HFFc6 (cell line): ENCODE measurements at regions not wholly inside any gene's neighbourhood (a gene's known extent, or its start where the extent isn't known, plus 50 kb on each side); places are given as distances from the start of the nearest gene placed in this dataset.
"Not testable (repeated sequence)": the region's sequence is repeated elsewhere in the genome, so short reads cannot be mapped to it uniquely, and the experiment has no call there.

Source experiments
- DNase-seq: peaks from one replicate; pipeline ENCODE4 v3.0.0-alpha.2; 2018
- H3K27ac Mint-ChIP-seq: 2 replicates; pipeline ENCODE4 v1.8.0; 2020; ENCODE audit warnings: mild to moderate bottlenecking, mixed read lengths
- H3K27me3 Mint-ChIP-seq: 2 replicates; pipeline ENCODE4 v1.8.0; 2021; ENCODE audit warnings: mild to moderate bottlenecking, moderate library complexity, mixed read lengths; ENCODE audit not compliant: insufficient read depth
- H3K36me3 Mint-ChIP-seq: 2 replicates; pipeline ENCODE4 v1.8.0; 2021; ENCODE audit warnings: low read depth, mixed read lengths
- H3K4me1 Mint-ChIP-seq: 2 replicates; pipeline ENCODE4 v1.8.0; 2020; ENCODE audit warnings: low read depth, mixed read lengths
- H3K4me3 Mint-ChIP-seq: 2 replicates; pipeline ENCODE4 v1.8.0; 2020; ENCODE audit warnings: mild to moderate bottlenecking, moderate library complexity, mixed read lengths
- H3K9me3 Mint-ChIP-seq: 2 replicates; pipeline ENCODE4 v1.8.0; 2020; ENCODE audit warnings: mild to moderate bottlenecking, mixed read lengths
- TF ChIP-seq, protein P1 (sequence below): fragments of 200-600 bp; sonication (generic); IDR thresholded peaks from 2 replicates; pipeline ENCODE4 v1.5.0; 2021; ENCODE audit warnings: antibody characterized with exemption, mild to moderate bottlenecking

DNA sequence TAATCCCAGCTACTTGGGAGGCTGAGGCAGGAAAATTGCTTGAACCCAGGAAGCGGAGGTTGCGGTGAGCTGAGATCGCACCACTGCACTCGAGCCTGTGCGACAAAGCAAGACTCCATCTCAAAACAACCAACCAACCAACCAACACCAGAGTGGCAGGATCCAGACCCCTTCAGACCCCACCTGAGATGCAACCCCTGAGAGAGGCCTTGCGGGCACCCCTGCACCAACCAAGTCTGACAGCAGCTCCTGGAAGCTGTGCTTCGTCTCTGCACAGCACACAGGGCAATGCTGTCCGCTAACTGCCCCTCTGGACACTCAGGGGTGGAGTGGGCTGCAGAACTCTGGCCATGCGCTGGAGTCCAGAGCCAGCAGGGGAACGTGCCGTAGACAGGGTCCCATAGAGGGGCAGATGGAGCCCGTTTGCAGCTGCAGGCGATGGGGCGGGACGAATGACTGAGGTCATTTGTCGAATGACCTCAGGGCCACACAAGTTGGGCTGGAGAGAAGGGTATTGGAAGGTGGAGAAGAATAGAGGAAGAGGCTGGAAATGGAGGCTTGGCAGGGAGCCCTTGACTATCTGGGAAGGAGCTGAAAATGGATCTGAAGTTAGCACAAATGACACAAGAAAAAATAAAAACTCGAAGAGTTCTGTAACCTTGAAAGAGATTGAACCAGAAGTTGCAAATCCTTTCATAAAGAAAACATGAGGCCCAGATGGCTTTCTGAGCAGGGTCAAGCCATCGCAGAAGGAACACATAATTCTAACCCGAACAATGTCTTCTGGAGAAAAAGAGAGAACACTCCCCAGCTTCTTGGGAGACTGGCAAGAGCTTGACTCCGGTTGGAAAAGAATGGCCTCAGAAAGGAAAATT is 199.7 kb downstream of the CTTN start:
- Mint-ChIP-seq H3K4me1 (no peaks in the 10 kb centered on the region), H3K27me3 (peaks cover 9% of the 10 kb centered on the region; the same call in 1 of the 2 replicates), H3K4me3 (no peak overlapping the region), H3K36me3 (peaks cover 3% of the 10 kb centered on the region; the same call in 1 of the 2 replicates), H3K27ac (no peak overlapping the region), H3K9me3 (peaks cover 40% of the 10 kb centered on the region)
- TF ChIP-seq, protein P1, sequence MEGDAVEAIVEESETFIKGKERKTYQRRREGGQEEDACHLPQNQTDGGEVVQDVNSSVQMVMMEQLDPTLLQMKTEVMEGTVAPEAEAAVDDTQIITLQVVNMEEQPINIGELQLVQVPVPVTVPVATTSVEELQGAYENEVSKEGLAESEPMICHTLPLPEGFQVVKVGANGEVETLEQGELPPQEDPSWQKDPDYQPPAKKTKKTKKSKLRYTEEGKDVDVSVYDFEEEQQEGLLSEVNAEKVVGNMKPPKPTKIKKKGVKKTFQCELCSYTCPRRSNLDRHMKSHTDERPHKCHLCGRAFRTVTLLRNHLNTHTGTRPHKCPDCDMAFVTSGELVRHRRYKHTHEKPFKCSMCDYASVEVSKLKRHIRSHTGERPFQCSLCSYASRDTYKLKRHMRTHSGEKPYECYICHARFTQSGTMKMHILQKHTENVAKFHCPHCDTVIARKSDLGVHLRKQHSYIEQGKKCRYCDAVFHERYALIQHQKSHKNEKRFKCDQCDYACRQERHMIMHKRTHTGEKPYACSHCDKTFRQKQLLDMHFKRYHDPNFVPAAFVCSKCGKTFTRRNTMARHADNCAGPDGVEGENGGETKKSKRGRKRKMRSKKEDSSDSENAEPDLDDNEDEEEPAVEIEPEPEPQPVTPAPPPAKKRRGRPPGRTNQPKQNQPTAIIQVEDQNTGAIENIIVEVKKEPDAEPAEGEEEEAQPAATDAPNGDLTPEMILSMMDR, result no peak
- DNase-seq, result no peak

DNA sequence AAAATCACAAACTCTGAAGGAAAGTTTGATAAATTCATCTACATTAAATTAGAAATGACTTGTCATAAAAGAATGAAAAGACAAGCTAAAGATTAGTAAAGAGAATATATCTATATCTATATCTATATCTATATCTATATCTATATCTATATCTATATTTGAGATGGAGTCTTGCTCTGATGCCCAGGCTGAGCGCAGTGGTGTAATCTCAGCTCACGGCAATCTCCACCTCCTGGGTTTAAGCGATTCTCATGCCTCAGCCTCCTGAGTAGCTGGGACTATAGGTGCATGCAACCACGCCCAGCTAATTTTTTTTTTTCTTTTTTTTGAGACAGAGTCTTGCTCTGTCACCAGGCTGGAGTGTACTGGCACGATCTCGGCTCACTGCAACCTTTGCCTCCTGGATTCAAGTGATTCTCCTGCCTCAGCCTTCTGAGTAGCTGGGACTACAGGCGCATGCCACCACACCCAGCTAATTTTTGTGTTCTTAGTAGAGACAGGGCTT is 202.6 kb downstream of the CTTN start:
- not testable (repeated sequence) for H3K4me1 Mint-ChIP-seq, H3K27ac Mint-ChIP-seq, H3K27me3 Mint-ChIP-seq, H3K36me3 Mint-ChIP-seq, H3K4me3 Mint-ChIP-seq, DNase-seq
- H3K9me3 Mint-ChIP-seq, result peaks cover 20% of the 10 kb centered on the region; the same call in 1 of the 2 replicates

DNA sequence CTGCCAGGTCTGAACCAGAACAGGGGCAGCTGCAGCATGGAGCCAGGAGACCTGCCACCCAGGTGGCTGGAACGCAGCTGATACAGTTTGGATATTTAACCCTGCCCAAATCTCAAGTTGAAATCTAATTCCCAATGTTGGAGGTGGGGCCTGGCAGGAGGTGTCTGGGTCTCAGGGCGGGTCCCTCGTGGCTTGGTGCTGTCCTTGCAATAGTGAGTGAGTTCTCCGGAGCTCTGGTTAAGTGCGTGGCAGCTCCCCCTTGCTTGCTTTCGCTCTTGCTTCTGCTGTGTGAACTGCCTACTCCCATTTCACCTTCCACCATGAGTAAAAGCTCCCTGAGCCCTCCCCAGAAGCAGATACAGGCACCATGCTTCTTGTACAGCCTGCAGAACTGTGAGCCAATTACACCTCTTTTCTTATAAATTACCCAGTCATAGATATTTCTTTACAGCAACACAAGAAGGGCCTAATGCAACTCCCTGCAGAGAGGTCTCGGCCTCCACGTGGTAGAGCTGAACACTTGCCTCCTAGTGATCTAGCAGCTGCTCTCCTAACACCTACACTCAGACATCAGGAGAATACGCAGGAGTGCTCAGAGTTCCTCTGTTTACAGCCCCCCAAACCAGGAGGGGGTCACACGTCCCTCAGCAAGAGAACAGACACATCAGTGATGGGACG is 203.7 kb downstream of the CTTN start:
- Mint-ChIP-seq H3K27me3 (peaks cover 7% of the 10 kb centered on the region), H3K4me1 (no peaks in the 10 kb centered on the region)

DNA sequence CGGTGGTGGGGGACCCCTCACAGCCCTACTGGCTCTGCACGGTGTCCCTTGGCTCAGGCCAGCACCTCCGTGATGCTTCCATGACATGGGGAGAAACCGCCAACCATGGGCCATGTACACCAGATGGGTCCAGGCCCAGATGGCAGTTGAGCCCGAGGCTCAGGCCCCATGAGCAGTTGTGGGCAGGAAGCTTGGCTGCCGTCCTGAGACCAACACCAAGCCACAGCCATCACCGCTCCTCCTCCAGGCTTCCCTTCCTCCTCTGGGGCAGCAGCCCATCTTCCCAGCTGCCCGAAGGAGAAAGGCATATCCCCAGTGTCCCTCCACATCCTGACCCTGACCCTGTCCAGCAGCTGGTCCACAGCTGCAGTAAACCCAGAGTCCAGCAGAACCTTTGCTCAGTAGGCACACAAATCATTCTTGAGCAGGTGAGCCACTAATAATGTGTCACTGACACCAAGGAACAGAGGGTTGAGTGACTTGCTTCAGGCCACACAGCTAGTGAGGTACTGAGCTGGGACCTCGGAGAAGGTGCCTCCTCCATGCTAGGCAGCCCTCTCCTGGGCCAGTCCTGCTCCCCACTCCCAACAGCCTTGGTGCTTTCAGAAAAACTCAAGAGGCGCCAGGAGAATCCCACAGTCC is 204.9 kb downstream of the CTTN start:
- Mint-ChIP-seq H3K27ac (no peak overlapping the region), H3K4me3 (no peak overlapping the region), H3K27me3 (peaks cover 10% of the 10 kb centered on the region), H3K9me3 (peaks cover 13% of the 10 kb centered on the region; the same call in 1 of the 2 replicates), H3K36me3 (no peaks in the 10 kb centered on the region), H3K4me1 (no peaks in the 10 kb centered on the region)
- DNase-seq, result no peak
- TF ChIP-seq, protein P1, result no peak

More for the DNA sequence above, 203.7 kb downstream of the CTTN start:
- no peak for DNase-seq
- TF ChIP-seq, protein P1, result no peak
- Mint-ChIP-seq H3K4me3 (no peak overlapping the region), H3K27ac (no peak overlapping the region), H3K36me3 (no peaks in the 10 kb centered on the region), H3K9me3 (peaks cover 17% of the 10 kb centered on the region; the same call in 1 of the 2 replicates)

DNA sequence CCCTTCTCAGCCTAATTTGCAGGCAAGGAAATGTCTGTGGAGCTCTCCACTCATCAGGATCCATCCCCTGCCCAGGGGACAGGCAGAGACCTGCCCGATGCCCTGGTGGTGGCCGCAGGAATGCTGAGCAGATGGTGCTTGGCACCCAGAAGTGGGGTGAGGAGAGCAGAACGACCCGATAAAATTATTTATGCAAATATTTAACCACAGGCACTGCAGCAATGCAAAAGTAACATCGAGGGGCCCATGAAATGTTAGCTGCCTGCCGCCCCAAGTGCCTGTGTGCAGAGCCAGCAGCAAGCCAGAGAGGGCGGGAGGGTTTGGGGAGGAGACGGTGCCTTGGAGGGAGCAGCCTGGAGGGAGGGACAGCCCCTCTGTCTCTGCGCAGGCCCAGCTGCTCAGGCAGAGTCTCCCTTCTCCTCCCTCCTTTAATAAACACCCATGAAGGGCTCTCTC is 205.5 kb downstream of the CTTN start:
- H3K27me3 Mint-ChIP-seq, result peaks cover 10% of the 10 kb centered on the region
- DNase-seq, result no peak
- TF ChIP-seq, protein P1, result no peak

More for the DNA sequence above, 205.5 kb downstream of the CTTN start:
- H3K4me1 Mint-ChIP-seq, result no peaks in the 10 kb centered on the region
- peaks cover 11% of the 10 kb centered on the region; the same call in 1 of the 2 replicates for H3K9me3 Mint-ChIP-seq
- H3K4me3 Mint-ChIP-seq, result no peak overlapping the region
- no peaks in the 10 kb centered on the region for H3K36me3 Mint-ChIP-seq
- H3K27ac Mint-ChIP-seq, result no peak overlapping the region
